ENCODE measurements at regions not wholly inside any gene's neighbourhood (a gene's known extent, or its start where the extent isn't known, plus 50 kb on each side); places are given as distances from the start of the nearest gene placed in this dataset.

- DNase-seq: no peak
- no peaks in the 10 kb centered on the region for H3K27me3 ChIP-seq (ENCODE audit: control insufficient read depth in 2 of 2, insufficient read depth in 2 of 2, low read length in 2 of 2)
- Mint-ChIP-seq H3K4me1 (no peaks in the 10 kb centered on the region), H3K27me3 (ENCODE audit: low read depth in 3 of 3) (peaks cover 0 to 4% (median 1%) of the 10 kb centered on the region in 3 donors), H3K36me3 (no peaks in the 10 kb centered on the region), H3K27ac (no peak overlapping the region), H3K4me3 (no peak overlapping the region), H3K9me3 (peaks cover 0 to 2% (median 0%) of the 10 kb centered on the region in 7 donors)
- H3K4me3 ChIP-seq (replicated peaks in 1 of 3; ENCODE audit: low read depth in 2 of 3, low read length in 3 of 3): no peak overlapping the region
- TF ChIP-seq, protein P1, sequence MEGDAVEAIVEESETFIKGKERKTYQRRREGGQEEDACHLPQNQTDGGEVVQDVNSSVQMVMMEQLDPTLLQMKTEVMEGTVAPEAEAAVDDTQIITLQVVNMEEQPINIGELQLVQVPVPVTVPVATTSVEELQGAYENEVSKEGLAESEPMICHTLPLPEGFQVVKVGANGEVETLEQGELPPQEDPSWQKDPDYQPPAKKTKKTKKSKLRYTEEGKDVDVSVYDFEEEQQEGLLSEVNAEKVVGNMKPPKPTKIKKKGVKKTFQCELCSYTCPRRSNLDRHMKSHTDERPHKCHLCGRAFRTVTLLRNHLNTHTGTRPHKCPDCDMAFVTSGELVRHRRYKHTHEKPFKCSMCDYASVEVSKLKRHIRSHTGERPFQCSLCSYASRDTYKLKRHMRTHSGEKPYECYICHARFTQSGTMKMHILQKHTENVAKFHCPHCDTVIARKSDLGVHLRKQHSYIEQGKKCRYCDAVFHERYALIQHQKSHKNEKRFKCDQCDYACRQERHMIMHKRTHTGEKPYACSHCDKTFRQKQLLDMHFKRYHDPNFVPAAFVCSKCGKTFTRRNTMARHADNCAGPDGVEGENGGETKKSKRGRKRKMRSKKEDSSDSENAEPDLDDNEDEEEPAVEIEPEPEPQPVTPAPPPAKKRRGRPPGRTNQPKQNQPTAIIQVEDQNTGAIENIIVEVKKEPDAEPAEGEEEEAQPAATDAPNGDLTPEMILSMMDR (IDR thresholded peaks at IDR 0.05): no peak
- no peaks in the 10 kb centered on the region for H3K36me3 ChIP-seq (replicated peaks in 1 of 2; ENCODE audit: control insufficient read depth in 1 of 2, insufficient read depth in 2 of 2, low read length in 2 of 2)
- intact Hi-C loops (cut with micrococcal nuclease): no loop called here
- no peak overlapping the region for H3K4me2 ChIP-seq (replicated peaks; ENCODE audit: extremely low read depth, low read length, poor library complexity, severe bottlenecking)
- no peak overlapping the region for H2AFZ ChIP-seq (ENCODE audit: insufficient read depth, low read depth, low read length, poor library complexity, severe bottlenecking)
- no peaks in the 10 kb centered on the region for H3K4me1 ChIP-seq (ENCODE audit: control insufficient read depth in 1 of 2, insufficient read depth in 2 of 2, low read length in 2 of 2)
- no peaks in the 10 kb centered on the region for H4K20me1 ChIP-seq (ENCODE audit: insufficient read depth, low read length)
- H3K9me3 ChIP-seq (replicated peaks in 1 of 2; ENCODE audit: control insufficient read depth in 1 of 2, insufficient read depth in 1 of 2, low read length in 2 of 2): no peaks in the 10 kb centered on the region
- WGBS (ENCODE audit: insufficient coverage): 80% methylated on average over 1 of the region's 3 CpGs
- no peak overlapping the region for H3K9ac ChIP-seq (ENCODE audit: insufficient read depth, low read length, poor library complexity, severe bottlenecking)
- no peaks in the 10 kb centered on the region for H3K79me2 ChIP-seq (ENCODE audit: insufficient read depth, low read length)
- H3K27ac ChIP-seq (ENCODE audit: low read depth in 1 of 2, low read length in 2 of 2): no peak overlapping the region
Observed at GRCh38 chr1:14009582-14009981, 309.6 kb downstream of the PRDM2 start.

DNA sequence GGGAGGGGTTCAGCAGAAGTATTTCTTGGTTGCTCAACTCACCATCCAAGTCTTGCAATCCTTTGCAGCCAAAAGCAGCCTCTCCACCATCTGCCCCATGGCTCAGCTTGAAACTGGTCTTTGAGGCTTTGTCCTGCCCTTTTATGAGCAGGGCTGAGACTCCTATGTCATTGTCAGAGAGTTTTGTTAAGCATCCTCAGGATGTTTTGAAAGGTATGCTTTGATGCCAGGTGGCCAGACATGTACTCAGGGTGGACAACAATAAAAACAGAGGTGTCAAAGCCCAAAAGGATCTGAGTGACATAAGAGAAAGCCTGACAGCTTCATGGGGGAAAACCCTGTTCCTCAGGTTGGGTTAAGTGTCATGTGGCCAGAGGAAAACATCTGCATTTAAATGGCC, 310.5 kb downstream of the PRDM2 start:
- TF ChIP-seq, protein P1 (IDR thresholded peaks at IDR 0.05): no peak
- H4K20me1 ChIP-seq (ENCODE audit: insufficient read depth, low read length): no peaks in the 10 kb centered on the region
- H3K4me2 ChIP-seq (replicated peaks; ENCODE audit: extremely low read depth, low read length, poor library complexity, severe bottlenecking): no peak overlapping the region
- Mint-ChIP-seq H3K27me3 (ENCODE audit: low read depth in 3 of 3) (peaks cover 0 to 4% (median 1%) of the 10 kb centered on the region in 3 donors), H3K9me3 (peaks cover 0 to 2% (median 0%) of the 10 kb centered on the region in 7 donors), H3K36me3 (no peaks in the 10 kb centered on the region), H3K4me1 (no peaks in the 10 kb centered on the region), H3K27ac (no peak overlapping the region), H3K4me3 (no peak overlapping the region)
- no peaks in the 10 kb centered on the region for H3K36me3 ChIP-seq (replicated peaks in 1 of 2; ENCODE audit: control insufficient read depth in 1 of 2, insufficient read depth in 2 of 2, low read length in 2 of 2)
- DNase-seq: no peak
- intact Hi-C loops (cut with micrococcal nuclease): no loop called here
- no peak overlapping the region for H3K27ac ChIP-seq (ENCODE audit: low read depth in 1 of 2, low read length in 2 of 2)
- H3K79me2 ChIP-seq (ENCODE audit: insufficient read depth, low read length): no peaks in the 10 kb centered on the region
- no peaks in the 10 kb centered on the region for H3K27me3 ChIP-seq (ENCODE audit: control insufficient read depth in 2 of 2, insufficient read depth in 2 of 2, low read length in 2 of 2)
- H3K4me3 ChIP-seq (replicated peaks in 1 of 3; ENCODE audit: low read depth in 2 of 3, low read length in 3 of 3): no peak overlapping the region
- H3K4me1 ChIP-seq (ENCODE audit: control insufficient read depth in 1 of 2, insufficient read depth in 2 of 2, low read length in 2 of 2): no peaks in the 10 kb centered on the region
- H3K9me3 ChIP-seq (replicated peaks in 1 of 2; ENCODE audit: control insufficient read depth in 1 of 2, insufficient read depth in 1 of 2, low read length in 2 of 2): no peaks in the 10 kb centered on the region
- no peak overlapping the region for H3K9ac ChIP-seq (ENCODE audit: insufficient read depth, low read length, poor library complexity, severe bottlenecking)
- no peak overlapping the region for H2AFZ ChIP-seq (ENCODE audit: insufficient read depth, low read depth, low read length, poor library complexity, severe bottlenecking)
